Duodenal mucosa (tissue), 2 donors: ENCODE measurements at regions not wholly inside any gene's neighbourhood (a gene's known extent, or its start where the extent isn't known, plus 50 kb on each side); places are given as distances from the start of the nearest gene placed in this dataset.

Experiments used
- H3K27ac ChIP-seq: one replicate; pipeline ENCODE4 v1.7.0; 2013; ENCODE audit warnings: low read depth, low read length
- H3K27me3 ChIP-seq, 2 donors: one replicate each; pipeline ENCODE4 v1.7.0; 2013; ENCODE audit warnings: low read length in 2 of 2, control low read depth in 1 of 2; ENCODE audit not compliant: insufficient read depth in 2 of 2, control insufficient read depth in 1 of 2
- H3K36me3 ChIP-seq, 2 donors: one replicate each; pipeline ENCODE4 v1.7.0; 2013; ENCODE audit warnings: low read length in 2 of 2, control low read depth in 1 of 2; ENCODE audit not compliant: insufficient read depth in 2 of 2, control insufficient read depth in 1 of 2
- H3K4me1 ChIP-seq, 2 donors: one replicate each; pipeline ENCODE4 v1.7.0; 2013; ENCODE audit warnings: low read length in 2 of 2, control low read depth in 1 of 2; ENCODE audit not compliant: insufficient read depth in 2 of 2, control insufficient read depth in 1 of 2
- H3K4me3 ChIP-seq, 2 donors: one replicate each; pipeline ENCODE4 v1.7.0; 2013; ENCODE audit warnings: low read length in 2 of 2, low read depth in 1 of 2
- H3K9ac ChIP-seq, 2 donors: one replicate each; pipeline ENCODE4 v1.7.0; 2013; ENCODE audit warnings: low read length in 2 of 2, low read depth in 1 of 2
- H3K9me3 ChIP-seq, 2 donors: one replicate each; pipeline ENCODE4 v1.7.0; 2013; ENCODE audit warnings: low read length in 2 of 2, control low read depth in 1 of 2; ENCODE audit not compliant: control insufficient read depth in 1 of 2

DNA sequence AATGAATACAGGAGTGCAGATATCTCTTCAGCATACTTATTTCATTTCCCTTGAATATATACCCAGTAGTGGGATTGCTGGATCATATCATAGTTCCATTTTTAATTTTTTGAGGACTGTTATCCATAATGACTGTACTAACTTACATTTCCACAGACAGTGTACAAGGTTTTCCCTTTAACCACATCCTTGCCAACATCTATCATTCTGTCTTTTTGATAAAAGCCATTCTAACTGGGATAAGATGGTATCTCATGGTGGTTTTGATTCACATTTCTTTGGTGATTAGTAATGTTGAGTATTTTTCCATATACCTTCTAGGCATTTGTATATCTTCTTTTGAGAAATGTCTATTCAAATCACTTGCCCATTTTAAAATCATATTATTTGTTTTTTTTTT, 325.2 kb downstream of the CYP26B1 start:
- H3K9ac ChIP-seq: no peak overlapping the region
- peaks cover 0 to 5% of the 10 kb centered on the region in 2 donors for H3K4me1 ChIP-seq
- H3K9me3 ChIP-seq: no peaks in the 10 kb centered on the region
- no peak overlapping the region for H3K4me3 ChIP-seq
- no peaks in the 10 kb centered on the region for H3K36me3 ChIP-seq
- H3K27me3 ChIP-seq: no peaks in the 10 kb centered on the region
- H3K27ac ChIP-seq: no peak overlapping the region

DNA sequence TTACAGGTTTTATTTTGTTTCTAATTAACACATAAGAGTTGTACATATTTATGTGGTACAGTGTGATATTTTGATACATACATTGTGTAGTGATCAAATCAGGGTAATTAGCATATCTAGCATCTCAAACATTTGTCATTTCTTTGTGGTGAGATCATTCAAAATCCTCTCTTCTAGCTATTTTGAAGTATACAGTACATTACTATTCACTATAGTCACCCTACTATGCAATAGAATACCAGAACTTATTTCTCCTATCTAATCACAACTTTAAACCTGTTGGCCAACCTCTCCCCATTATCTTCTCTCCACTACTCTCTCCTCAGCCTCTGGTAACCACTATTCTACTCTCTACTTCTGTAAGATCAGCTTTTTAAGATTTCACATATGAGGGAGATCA, 325.8 kb downstream of the CYP26B1 start:
- no peaks in the 10 kb centered on the region for H3K9me3 ChIP-seq
- H3K27me3 ChIP-seq: no peaks in the 10 kb centered on the region
- no peak overlapping the region for H3K4me3 ChIP-seq
- H3K4me1 ChIP-seq: peaks cover 0 to 5% of the 10 kb centered on the region in 2 donors
- H3K36me3 ChIP-seq: no peaks in the 10 kb centered on the region
- H3K9ac ChIP-seq: no peak overlapping the region
- no peak overlapping the region for H3K27ac ChIP-seq

DNA sequence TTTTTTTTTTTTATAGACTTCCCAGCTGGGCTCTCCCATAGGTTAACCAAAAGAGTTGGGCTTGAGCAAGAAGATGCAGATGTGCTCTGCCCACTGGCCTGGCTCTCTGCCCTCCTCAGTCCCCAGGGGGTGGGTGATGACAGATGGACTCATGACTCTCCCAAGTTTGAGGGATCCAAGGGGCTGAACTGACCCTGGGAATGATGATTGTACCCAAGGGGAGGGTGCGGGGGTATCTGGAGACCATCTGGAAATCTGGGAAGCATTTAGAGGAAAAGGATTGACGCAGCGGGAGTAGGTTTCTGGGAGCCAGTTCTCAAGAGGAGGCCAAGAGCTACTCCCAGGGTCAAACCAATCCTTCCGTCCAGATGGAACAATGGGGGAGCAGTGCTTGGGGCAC, 330.8 kb downstream of the CYP26B1 start:
- no peaks in the 10 kb centered on the region for H3K27me3 ChIP-seq
- H3K4me3 ChIP-seq: no peak overlapping the region
- H3K9ac ChIP-seq: no peak overlapping the region
- H3K36me3 ChIP-seq: no peaks in the 10 kb centered on the region
- no peak overlapping the region for H3K27ac ChIP-seq
- H3K9me3 ChIP-seq: no peaks in the 10 kb centered on the region
- no peaks in the 10 kb centered on the region for H3K4me1 ChIP-seq

DNA sequence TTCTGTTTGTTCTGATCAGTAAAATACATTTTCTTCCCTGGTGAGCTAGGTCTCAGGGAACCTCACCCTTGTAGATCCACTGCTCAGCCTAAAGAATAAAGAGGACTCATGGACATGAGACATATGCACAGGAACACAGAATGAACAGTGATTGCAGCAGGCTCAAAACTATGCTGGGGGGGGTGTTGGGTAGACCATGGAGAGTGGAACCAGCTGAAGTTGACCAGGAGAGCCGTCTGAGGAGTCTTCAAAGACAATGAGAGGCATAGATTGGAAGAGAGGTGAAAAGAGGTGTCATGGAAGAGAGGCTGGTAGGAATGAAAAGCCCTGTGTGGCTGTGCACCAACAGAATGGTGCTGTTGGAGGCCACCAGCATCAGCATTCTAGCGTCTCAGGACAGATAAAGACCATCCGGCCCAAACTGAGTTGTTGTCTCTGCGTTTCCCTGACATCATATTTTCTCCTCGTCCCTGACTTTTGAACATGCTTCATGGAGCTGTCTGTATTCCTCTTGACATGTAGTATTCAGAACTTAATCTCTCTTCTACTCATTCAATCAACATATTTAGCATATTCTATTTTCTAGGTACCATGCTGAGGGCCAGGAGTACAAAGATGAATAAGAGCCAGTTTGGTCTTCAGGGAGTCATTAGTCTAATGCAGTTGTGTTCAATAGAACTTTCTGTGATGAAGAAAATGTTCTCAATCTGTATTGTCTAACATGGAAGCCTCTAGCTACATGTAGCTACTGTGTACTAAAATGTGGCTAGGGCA, 331.8 kb downstream of the CYP26B1 start:
- Histone ChIP-seq H3K9me3 (no peaks in the 10 kb centered on the region), H3K9ac (no peak overlapping the region), H3K4me1 (no peaks in the 10 kb centered on the region), H3K27me3 (no peaks in the 10 kb centered on the region), H3K4me3 (no peak overlapping the region), H3K27ac (no peak overlapping the region), H3K36me3 (no peaks in the 10 kb centered on the region)

GRCh38 chr2:71814885-71815284, 332.8 kb downstream of the CYP26B1 start:
- H3K4me1 ChIP-seq: no peaks in the 10 kb centered on the region
- no peak overlapping the region for H3K9ac ChIP-seq
- H3K9me3 ChIP-seq: no peaks in the 10 kb centered on the region
- H3K27ac ChIP-seq: no peak overlapping the region
- no peak overlapping the region for H3K4me3 ChIP-seq
- no peaks in the 10 kb centered on the region for H3K27me3 ChIP-seq
- no peaks in the 10 kb centered on the region for H3K36me3 ChIP-seq

DNA sequence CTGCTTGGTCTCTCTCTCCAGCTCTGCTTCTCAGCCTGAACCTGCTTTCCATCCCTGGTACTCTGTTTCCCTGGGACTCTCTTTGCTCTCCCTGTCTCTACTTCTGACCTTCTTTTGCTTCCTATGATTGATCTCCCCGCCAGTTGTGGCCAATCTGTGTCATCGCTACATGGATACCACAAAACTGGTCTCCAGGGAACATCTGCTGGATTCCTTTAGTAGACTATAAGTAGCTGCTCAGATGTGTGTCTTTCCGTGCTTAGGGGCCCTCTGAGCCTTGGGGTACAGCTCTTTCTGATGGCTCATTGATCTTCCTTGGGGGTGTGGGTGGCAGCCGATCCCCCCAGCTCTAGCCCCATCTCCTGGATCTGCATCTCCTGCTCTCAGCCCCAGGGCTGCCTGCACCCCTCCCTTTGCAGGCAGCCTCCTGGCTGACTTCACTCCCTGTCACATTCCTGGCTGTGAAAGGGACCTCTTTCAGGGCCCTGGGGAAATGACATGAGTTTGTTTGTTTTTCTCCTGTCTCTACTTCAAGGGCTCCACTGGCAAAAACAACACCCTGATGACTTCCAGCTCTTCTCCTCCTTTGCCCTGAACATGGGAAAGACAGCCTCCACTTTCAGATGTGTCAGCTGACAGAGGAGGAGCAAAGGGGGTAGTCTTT, 333.7 kb downstream of the CYP26B1 start:
- Histone ChIP-seq H3K27me3 (no peaks in the 10 kb centered on the region), H3K4me3 (no peak overlapping the region), H3K27ac (no peak overlapping the region), H3K9ac (no peak overlapping the region), H3K9me3 (no peaks in the 10 kb centered on the region), H3K36me3 (no peaks in the 10 kb centered on the region), H3K4me1 (no peaks in the 10 kb centered on the region)

- Histone ChIP-seq H3K36me3 (no peaks in the 10 kb centered on the region), H3K9ac (no peak overlapping the region), H3K27ac (no peak overlapping the region), H3K4me3 (no peak overlapping the region), H3K9me3 (no peaks in the 10 kb centered on the region), H3K4me1 (no peaks in the 10 kb centered on the region), H3K27me3 (no peaks in the 10 kb centered on the region)
Observed at GRCh38 chr2:71813315-71813714, 334.3 kb downstream of the CYP26B1 start.

GRCh38 chr2:71812736-71813135, 334.9 kb downstream of the CYP26B1 start:
- Histone ChIP-seq H3K9me3 (no peaks in the 10 kb centered on the region), H3K9ac (no peak overlapping the region), H3K36me3 (no peaks in the 10 kb centered on the region), H3K4me1 (no peaks in the 10 kb centered on the region), H3K4me3 (no peak overlapping the region), H3K27ac (no peak overlapping the region), H3K27me3 (no peaks in the 10 kb centered on the region)

- H3K27ac ChIP-seq: no peak overlapping the region
- no peaks in the 10 kb centered on the region for H3K27me3 ChIP-seq
- no peaks in the 10 kb centered on the region for H3K9me3 ChIP-seq
- no peaks in the 10 kb centered on the region for H3K4me1 ChIP-seq
- no peak overlapping the region for H3K9ac ChIP-seq
- no peaks in the 10 kb centered on the region for H3K36me3 ChIP-seq
- no peak overlapping the region for H3K4me3 ChIP-seq
Observed at GRCh38 chr2:71811726-71812125, 335.9 kb downstream of the CYP26B1 start.

DNA sequence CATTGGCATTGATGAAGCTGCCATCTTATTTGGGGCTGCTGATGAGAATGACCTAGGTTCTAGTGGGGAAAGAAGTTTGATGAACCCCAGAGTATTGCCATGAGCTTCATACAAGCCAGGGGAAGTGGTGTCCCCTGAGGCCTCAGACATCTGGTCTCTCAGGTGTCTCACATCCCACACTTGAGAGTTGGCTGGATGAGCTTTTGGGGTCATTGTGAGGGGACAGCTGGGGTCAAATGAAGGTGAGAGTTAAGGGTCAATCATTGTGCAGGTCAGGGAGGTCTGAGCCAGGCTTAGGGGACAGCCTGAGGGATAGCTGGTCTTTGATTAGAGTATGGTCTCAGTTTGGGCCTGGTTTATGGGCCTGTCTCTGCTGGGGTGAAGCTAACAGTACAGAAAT, 336.5 kb downstream of the CYP26B1 start:
- H3K27ac ChIP-seq: no peak overlapping the region
- no peak overlapping the region for H3K9ac ChIP-seq
- no peaks in the 10 kb centered on the region for H3K9me3 ChIP-seq
- no peaks in the 10 kb centered on the region for H3K27me3 ChIP-seq
- H3K4me1 ChIP-seq: no peaks in the 10 kb centered on the region
- no peaks in the 10 kb centered on the region for H3K36me3 ChIP-seq
- H3K4me3 ChIP-seq: no peak overlapping the region
